Astrocyte (in vitro differentiated cells and primary cell): ENCODE measurements at regions not wholly inside any gene's neighbourhood (a gene's known extent, or its start where the extent isn't known, plus 50 kb on each side); places are given as distances from the start of the nearest gene placed in this dataset.

Experiments
- CTCF ChIP-seq: IDR thresholded peaks from 2 replicates; pipeline ENCODE4 v1.5.1; 2011; ENCODE audit warnings: low read depth, mild to moderate bottlenecking, inconsistent platforms, low read length, moderate library complexity; ENCODE audit not compliant: insufficient read depth
- EZH2 ChIP-seq: IDR thresholded peaks from 2 replicates; pipeline ENCODE4 v1.6.1; 2012; ENCODE audit warnings: mild to moderate bottlenecking, low read length, inconsistent platforms; ENCODE audit not compliant: insufficient read depth

GRCh38 chr4:107548211-107548905 lies 171.7 kb downstream of the PAPSS1 start:
- TF ChIP-seq CTCF = no peak
- no peak for TF ChIP-seq EZH2
